Inflammatory macrophage treated with lipopolysaccharide for 4 hours (primary cell): ENCODE measurements at regions not wholly inside any gene's neighbourhood (a gene's known extent, or its start where the extent isn't known, plus 50 kb on each side); places are given as distances from the start of the nearest gene placed in this dataset.

Experiments
- DNase-seq: peaks from one replicate; pipeline ENCODE4 v3.0.0-alpha.2; 2020

DNA sequence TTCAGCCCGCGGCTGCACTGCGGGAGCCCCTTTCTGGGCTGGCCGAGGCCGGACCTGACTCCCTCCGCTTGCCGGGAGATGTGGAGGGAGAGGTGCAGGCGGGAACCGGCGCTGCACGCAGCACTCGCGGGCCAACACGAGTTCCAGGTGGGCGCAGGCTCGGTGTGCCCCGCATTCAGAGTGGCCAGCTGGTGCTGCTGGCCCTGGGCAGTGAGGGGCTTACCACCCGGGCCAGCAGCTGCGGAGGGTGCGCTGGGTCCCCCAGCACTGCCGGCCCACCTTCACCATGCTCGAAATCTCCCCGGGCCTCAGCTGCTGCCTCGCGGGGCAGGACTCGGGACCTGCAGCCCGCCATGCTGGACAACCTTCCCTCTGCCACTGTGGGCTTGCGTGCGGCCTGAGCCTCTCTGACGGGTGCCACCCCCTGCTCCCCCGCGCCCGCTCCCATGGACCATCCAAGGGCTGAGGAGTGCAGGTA is 733.5 kb upstream of the CCDC54 start:
- no peak for DNase-seq

DNA sequence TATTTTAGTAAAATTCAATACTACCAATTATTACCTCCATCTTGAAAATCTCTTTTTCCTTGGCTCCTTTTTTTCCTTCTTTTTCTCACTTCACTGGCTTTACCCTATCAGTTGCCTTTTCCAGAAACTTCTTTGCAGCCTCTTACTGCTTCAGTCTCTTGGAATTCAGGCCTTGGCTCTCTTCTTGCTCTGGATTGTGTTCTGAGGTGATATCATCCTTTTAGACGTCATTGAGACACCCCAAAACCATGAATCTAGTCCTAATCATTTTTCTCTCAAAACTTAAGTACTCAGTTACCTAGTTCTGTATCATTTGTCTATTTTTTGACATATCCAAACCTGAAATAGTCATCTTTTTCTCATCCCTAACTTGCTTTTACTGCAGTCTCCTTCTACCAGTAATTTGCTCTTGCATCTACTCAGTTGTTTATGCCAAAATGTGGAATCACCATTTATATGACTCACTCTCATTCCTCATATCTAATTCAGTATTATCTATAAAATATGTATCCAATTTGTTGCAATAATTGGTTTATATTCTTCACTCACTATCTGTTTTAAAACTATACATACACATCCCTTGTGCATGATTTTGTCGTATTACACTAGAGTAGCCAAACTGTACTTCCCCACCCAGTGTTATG is 703.2 kb upstream of the CCDC54 start:
- DNase-seq, result no peak

- no peak for DNase-seq
Measured at GRCh38 chr3:106675451-106675850, 701.8 kb upstream of the CCDC54 start.

DNA sequence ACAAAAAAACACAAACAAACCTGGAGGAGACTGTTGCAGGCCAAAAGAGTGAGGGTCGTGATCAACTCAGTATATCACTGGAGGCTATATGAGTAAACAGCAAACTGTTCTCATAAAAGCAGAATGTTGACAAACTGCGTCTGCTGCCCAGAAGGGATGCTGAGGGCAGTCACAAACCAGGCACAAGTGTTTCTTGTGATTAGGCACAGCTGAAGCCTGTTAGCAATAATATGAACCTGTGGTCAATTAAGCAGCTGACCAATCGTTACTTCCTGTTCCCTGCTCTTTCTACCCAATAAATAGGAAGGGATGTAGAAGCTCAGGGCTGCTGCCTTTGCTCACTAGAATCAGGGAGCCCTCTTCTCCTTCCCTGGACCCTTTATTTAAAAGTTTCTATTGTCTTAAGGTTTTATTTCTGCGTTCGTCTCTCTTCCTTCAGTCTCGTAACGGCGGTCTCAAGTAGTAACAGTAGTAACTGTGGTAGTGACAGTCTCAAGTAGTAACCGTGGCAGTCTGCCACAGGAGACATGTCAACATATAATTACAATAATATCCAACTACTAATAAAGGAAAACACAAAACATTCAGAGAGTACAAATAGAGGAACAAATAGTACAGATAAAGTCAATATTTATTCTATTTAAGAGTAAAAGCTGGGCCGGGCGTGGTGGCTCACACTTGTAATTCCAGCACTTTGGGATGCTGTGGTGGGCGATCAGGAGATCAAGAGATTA is 698.4 kb upstream of the CCDC54 start:
- no peak for DNase-seq

GRCh38 chr3:106683953-106684620 is 693.2 kb upstream of the CCDC54 start:
- no peak for DNase-seq

GRCh38 chr3:106685745-106686144 is 691.5 kb upstream of the CCDC54 start:
- no peak for DNase-seq

DNA sequence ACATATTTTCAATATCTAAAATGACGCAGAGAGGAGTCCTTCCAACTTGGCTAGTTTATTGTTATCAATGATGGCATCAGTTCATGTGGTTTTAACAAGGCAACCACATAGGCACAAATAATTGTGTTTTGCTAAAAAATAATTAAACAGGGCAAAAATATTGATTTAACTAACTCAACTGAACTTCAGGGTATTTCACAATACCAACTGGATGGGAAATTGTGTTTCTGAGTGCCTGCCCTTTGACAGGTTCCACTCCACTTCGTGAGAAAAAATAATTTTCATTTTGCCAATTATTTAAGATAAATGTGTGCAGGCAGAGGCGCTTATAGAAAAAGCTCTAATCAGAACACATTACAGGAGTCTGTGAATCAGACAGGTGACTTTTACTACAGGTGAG is 689.3 kb upstream of the CCDC54 start:
- DNase-seq, result no peak

GRCh38 chr3:106688464-106688863 is 688.8 kb upstream of the CCDC54 start:
- no peak for DNase-seq

DNA sequence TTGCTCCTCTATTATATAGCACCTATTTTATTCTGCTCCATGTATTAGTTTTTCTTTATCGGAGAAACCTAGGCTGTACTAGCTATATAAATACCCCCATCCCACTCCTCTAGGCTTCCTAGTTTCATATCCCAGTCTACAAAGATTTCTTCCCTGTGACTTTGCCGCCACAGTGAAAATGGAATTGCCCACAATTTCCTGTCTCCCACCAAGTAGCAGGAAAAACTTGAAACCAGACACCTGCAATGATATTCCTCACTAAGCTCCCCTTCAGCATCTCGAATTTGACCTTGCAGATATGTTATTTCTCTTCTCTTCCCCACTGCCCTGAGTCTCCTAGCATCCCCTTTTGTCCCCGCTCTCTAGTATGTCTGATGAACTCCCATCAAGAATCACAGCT is 685.8 kb upstream of the CCDC54 start:
- DNase-seq, result no peak

DNA sequence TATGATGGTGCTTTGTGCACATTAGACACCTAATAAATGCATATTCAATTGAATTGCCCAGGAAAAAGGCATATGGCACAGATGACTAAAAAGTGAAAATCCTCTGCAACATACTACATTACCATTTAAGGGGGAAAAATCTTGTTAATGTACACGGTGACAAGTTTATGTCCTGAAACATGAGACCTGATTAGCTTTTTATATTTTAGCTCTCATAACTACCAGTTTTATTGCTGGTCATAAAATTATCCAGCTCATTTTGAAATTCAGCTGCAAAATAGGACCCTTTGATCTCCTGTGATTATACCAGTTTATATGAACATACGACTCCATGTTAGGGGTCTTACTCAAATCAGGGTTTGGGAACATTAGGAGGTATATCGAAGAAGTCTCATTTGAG is 684.6 kb upstream of the CCDC54 start:
- no peak for DNase-seq

DNA sequence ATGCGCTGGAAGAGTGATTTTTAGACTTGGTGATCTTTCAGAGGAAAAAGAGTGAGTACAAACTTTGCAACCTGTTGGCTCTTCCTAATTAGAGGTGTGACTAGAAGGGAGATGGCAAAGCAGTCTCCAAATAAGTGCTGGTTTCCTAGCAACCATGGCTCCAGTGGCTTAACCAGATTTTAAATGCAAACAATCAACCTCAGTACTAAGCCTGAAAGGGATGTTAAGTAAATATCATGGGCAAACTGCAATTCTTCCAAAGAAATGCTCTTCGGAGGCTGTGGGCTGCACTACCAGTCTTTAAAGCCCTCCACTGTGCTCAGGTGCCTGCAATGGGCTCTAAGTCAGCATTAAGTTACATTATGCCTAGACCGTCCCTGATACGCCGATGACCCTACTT is 678.1 kb upstream of the CCDC54 start:
- no peak for DNase-seq

- DNase-seq, result no peak
Measured at GRCh38 chr3:106700981-106701380, 676.3 kb upstream of the CCDC54 start.

GRCh38 chr3:106703524-106703923 is 673.7 kb upstream of the CCDC54 start:
- DNase-seq, result no peak

DNA sequence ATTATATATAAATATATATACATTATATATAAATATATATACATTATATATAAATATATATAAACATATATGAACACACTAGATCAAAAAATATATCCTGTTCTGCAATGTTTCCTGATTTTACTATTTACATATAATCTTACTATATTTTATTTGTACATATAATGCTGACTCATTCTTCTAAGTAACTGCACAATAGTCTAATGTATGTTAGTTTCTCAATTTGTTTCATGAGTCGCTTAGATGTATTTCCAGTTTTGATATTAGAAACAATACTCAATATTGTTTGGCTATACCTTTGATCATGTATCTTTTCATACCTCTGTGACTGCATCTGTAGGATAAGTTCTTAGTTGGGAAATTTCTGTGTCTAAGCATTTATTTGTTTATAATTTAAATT is 669.9 kb upstream of the CCDC54 start:
- DNase-seq, result no peak

DNA sequence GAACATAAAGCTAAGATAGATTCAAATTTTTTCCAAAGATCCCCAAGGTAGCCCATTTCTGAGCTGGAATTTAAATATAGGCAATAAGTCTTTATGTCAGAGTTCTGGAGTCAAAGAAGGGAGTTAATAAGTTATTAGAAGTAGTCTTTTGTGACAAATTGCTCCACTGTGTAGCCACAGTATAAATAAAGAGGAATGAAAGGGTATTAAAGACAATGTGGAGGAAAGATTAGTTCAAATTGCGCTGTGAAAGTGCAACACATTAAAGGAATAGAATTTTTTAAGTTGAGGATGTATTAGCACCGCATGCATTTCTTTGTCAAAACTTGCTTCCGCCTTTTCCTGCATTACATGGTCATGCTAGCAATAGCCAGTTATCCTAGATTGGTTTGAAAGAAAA is 666.6 kb upstream of the CCDC54 start:
- DNase-seq, result no peak

DNA sequence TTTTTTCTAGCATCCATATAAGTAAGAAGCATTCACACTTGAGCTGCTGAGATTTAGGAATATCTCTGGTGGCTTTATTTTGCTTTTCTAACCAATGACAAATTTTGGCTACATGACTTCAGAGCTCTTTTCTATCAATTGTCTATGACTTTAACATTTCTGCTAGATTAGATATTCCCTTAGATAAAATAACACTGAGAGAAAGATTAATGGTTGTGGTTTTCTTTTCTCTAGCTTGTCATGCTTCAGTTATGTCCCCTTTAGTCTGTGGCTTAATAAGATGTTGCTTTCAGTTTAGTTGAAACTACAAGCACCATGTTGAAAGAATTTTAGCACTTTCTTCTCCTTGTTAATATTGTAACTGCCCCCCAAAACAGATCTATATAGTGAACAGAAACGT is 665.6 kb upstream of the CCDC54 start:
- DNase-seq, result no peak

GRCh38 chr3:106714400-106714799 is 662.8 kb upstream of the CCDC54 start:
- DNase-seq, result no peak

DNA sequence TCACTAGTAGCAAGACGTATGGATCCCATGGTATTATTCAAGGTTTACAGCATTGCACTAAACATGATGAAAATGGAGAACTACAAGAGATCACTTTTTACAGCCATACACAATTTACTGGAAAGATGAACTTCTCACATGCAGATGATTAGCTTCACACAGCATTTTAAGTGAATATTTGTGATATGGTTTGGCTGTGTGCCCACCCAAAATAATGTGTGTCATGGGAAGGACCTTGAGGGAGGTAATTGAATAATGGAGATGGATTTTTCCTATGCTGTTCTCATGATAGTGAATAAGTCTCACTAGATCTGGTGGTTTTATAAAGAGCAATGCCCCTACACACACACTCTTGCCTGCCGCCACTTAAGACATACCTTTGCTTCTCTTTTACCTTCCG is 662.0 kb upstream of the CCDC54 start:
- no peak for DNase-seq

DNA sequence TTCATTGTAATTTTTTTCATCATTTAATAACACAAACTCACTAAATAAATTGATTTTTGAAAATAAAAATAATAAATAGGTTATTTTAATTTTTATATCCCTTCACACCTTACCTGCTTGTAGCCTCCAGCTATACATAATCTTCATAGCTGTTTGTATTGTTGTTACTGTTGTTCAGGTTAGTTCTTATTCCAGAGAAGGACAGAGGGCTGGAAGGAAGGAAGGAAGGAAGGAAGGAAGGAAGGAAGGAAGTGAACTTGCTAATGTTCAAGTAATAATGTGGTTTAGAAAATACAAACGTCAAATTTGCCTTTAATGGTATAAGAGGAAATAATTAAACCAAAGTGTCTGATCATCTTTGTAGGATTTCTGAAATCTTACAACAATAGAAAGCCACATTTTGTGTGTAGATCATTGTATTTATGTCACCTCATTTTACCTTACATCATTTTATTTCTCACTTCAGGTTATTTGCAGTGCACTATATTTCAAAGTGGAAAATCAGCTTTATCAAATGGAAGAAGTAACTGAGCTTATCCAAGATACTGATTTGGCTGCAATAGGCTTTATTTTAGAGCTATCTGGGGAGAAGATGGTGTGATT is 660.0 kb upstream of the CCDC54 start:
- no peak for DNase-seq

GRCh38 chr3:106719077-106719476 is 658.2 kb upstream of the CCDC54 start:
- no peak for DNase-seq

DNA sequence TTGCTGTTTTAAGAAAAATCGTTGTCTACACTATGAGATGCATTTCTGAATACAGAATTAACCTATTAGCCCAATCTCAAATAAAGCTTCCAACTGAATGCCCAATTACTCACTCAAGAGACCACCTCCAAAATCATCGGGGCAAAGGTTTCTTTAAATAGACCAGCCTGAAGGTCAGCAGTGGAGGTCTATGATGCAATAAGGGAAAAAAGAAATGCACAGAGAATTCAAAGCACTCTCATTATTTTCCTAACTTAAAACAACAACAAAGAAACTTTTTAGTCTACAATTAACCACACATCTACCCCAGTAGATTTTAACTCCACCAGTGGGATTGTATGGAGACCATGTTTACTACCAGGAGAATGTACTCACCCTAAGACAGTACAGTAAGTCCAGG is 657.7 kb upstream of the CCDC54 start:
- no peak for DNase-seq

DNA sequence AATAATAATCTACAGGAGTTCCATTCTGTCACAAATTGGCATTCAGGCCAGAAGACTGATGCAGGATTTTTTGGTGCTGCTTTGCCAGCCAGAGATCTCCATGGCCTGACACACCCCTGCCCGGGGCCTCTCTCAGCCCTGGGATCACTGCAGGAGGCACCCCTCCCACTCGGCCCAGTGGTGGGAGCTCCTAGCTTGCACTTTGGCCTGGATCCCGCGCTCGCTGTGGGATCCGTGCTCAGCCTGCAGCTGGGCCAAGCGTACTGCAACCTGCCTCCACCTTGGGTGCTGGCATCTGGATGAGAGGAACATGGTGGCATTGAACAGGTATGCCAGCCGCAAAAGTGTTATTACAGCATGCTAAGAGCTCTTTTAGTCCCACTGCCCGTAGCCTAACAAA is 656.7 kb upstream of the CCDC54 start:
- no peak for DNase-seq

- no peak for DNase-seq
Measured at GRCh38 chr3:106725566-106725965, 651.7 kb upstream of the CCDC54 start.
